ENCODE measurements at regions not wholly inside any gene's neighbourhood (a gene's known extent, or its start where the extent isn't known, plus 50 kb on each side); places are given as distances from the start of the nearest gene placed in this dataset.

DNA sequence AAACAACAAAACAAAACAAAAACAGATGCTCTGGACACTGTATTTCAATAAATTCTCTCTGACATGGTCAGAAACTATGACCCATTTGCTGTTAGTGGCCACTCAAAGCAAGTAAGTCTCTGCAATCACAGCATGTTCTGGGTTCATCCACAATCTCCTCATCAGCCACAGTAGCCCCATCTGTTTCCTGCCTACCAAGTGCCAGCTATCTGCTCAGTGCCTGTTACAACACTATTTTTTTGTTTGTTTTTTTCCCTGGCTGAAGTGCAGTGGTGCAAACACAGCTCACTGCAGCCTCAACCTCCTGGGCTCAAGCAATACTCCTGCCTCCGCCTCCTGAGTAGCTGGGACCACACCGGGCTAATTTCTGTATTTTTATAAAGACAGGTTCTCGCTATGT lies 137.9 kb downstream of the SOX9 start:
- DNase-seq (ENCODE audit: low read depth in 2 of 2) = no peak

- DNase-seq (ENCODE audit: low read depth in 2 of 2) = no peak
Observed at GRCh38 chr17:72259922-72260321, 139.1 kb downstream of the SOX9 start.

GRCh38 chr17:72262766-72263165 lies 141.9 kb downstream of the SOX9 start:
- DNase-seq (ENCODE audit: low read depth in 2 of 2) = no peak

- DNase-seq (ENCODE audit: low read depth in 2 of 2) = no peak
Observed at GRCh38 chr17:72264682-72265405, 144.0 kb downstream of the SOX9 start.

DNA sequence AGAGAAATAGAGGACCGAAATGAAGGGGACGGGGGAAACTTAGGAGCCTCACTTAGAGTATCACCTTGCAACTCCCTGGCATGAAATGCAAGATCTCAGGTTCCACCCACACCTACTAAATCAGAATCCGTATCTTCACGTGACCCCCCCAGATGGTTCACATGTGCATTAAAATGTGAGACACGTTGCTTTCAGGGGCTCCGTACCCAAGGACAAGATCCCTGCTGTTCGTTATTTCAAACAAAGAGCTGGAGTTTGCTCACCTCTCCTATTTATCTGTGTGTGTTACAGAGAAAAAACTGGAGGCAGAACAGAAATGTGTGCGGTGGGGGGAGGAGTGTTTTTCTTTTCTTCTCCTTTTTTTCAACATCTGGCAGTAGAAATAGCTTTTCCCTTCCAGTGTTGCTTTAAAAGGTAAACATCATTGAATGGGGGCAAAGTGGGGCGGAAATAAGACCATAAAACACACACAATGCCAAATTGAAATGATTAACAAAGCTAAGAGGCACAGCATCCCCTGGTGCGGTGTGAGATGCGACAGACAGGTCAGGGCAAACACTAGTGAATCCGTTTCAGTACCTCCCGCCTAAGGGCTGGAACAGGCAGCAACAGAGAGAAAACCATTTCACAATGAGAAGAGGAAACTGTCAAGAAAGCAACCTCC lies 145.4 kb downstream of the SOX9 start:
- DNase-seq (ENCODE audit: low read depth in 2 of 2) = no peak

DNA sequence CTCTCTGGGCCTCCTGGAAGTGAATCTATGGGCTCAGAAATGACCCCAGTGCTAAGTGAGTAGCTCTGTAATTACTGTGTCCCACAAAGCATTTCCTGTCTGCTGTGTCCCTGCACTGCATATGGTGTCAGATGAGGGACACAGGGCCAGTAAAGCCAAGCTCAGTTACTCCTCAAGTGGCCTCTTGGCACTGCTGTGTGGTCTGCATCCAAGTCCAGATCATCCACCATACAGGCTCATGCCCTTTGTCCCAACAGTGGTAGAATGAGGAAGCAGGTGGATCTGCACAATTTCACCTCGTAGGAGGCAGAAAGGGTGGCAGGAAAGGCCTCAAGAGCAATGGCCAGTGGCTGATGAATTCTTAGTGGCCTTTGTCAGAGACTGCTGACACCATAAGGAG lies 146.8 kb downstream of the SOX9 start:
- DNase-seq (ENCODE audit: low read depth in 2 of 2) = no peak

GRCh38 chr17:72268431-72268830 lies 147.6 kb downstream of the SOX9 start:
- no peak for DNase-seq (ENCODE audit: low read depth in 2 of 2)

- no peak for DNase-seq (ENCODE audit: low read depth in 2 of 2)
Observed at GRCh38 chr17:72270273-72270924, 149.6 kb downstream of the SOX9 start.

DNA sequence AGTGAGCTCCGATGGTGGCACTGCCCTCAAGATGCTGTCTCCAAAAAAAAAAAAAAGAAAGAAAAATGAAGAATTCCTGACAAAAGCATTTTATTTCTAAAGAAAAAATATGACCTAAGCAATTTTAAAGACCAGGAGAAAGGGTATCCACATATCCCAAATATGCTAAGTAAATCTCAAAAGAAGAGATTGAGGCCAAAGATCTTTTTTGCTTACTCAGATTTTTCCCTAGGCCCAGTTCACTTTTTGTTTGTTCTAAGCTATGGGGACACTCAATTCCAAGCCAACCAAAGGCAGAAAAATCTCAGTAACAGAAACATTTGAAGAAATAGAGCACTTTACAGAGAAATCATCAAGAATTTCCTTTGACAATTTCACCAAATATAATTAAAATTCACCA lies 150.8 kb downstream of the SOX9 start:
- no peak for DNase-seq (ENCODE audit: low read depth in 2 of 2)

GRCh38 chr17:72273289-72274056 lies 152.7 kb downstream of the SOX9 start:
- DNase-seq (ENCODE audit: low read depth in 2 of 2) = no peak

DNA sequence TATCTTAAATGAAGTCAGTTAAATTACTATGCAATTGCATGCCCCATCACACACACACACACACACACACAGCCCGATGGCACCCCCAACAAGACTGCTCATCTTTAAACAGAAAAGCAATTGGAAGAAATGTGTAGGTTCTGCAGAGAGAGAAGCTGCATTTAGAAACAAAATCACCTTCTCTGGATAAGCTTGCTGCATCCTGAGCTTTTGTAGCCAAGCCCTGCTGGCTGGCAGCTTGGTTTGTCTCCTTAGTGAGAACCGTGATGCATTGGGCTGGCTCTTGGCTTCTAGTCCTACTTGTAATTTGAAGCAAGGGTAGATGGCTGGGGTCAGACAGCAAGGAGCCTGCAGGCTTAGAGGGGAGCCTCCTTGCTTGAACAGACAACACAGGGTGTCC lies 153.8 kb downstream of the SOX9 start:
- no peak for DNase-seq (ENCODE audit: low read depth in 2 of 2)

DNA sequence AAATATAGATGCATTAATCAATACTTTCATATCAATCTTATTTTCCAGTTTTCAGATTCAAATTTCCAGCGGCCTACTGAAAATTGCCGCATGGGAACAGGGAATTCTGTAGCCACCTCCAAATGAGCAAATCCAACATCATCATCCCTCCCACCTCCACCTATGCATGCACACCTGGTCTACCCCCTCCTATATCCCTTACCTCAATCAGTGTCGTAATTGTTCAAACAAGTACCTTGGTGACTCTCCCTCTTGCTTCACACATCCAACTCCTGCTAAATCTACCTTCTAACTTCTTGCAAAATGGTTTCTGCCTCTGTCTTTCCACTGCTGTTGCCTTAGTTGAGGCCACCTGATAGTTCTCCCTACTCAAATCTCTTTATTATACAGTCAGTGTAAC lies 160.1 kb downstream of the SOX9 start:
- no peak for DNase-seq (ENCODE audit: low read depth in 2 of 2)

GRCh38 chr17:72282439-72283029 lies 161.7 kb downstream of the SOX9 start:
- DNase-seq (ENCODE audit: low read depth in 2 of 2) = no peak

DNA sequence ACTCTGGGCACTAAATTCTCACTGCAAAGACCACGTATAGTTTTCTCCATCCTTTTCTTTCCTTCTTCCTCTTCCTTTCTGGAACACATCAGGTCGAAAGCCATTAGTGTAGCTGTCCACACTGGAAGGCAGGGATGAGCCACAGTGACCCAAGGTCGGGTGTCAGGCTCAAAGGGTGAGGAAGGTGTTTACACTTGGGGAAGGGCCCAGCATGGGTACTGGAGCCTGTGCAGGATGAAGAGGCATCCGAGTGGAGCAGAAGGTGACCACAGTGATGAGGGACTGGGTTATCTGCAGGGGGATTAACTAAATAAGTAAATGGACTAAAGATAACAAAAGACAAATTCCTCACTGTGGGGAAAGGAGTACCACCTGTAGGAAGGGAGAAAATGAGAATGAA lies 164.0 kb downstream of the SOX9 start:
- no peak for DNase-seq (ENCODE audit: low read depth in 2 of 2)

GRCh38 chr17:72287586-72287985 lies 166.8 kb downstream of the SOX9 start:
- DNase-seq (ENCODE audit: low read depth in 2 of 2) = no peak

DNA sequence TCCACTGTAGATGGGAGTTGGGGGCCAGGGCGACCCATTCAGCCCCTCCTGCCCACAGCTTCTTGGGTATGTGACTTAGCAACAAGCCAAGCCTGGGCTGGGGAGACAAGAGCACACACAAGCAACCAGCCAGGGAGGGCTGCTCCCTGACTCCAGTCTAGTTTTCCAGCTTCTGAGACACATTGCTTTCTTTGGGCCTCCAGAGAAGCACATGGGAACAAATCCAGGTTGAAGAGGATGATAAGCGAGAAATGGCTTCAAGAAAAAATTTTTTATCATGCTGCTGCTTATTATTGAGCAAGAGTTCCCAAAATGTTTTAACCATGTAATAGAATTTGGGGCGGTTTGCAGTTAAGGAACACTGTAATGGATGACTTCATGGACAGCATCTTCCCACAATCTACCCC lies 173.7 kb downstream of the SOX9 start:
- DNase-seq (ENCODE audit: low read depth in 2 of 2) = no peak

DNA sequence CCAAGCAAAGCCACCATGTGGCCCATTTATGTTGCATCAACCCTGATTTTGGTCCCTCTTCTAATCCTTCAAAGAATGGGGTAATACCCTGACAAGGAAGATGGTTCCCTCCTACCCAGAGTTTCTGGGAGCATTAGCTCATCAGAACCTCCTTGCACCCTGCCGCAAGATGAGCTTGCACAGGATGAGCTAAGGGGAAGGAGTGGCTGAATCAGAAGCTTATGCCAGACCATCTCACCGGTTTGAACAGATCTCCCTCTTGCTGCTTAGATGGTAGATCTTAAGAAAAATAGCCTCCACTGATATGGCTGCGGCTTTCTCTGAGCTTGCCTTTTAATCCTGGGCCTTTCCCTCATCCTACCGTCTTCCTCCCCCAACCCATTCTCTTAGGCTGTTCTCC lies 175.1 kb downstream of the SOX9 start:
- no peak for DNase-seq (ENCODE audit: low read depth in 2 of 2)

DNA sequence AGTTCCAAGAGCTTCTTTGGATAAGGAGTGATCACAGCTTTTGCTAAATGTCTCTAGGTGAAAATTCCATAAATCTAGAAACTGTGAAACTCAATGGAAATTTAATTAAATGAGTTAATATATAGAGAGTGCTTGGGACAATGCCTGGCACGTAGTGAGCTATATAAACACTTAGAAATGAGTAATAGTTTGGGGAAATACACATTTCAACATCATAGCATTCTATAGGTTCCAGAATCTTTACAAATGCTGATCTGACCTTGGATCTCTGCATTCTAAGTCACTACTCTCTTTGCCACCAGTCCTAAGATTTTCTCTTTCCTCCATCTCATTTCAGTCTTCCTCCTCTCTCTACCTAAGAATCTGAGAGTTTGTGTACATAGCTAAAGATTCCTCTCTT lies 175.6 kb downstream of the SOX9 start:
- DNase-seq (ENCODE audit: low read depth in 2 of 2) = no peak

GRCh38 chr17:72297326-72298115 lies 176.7 kb downstream of the SOX9 start:
- no peak for DNase-seq (ENCODE audit: low read depth in 2 of 2)

DNA sequence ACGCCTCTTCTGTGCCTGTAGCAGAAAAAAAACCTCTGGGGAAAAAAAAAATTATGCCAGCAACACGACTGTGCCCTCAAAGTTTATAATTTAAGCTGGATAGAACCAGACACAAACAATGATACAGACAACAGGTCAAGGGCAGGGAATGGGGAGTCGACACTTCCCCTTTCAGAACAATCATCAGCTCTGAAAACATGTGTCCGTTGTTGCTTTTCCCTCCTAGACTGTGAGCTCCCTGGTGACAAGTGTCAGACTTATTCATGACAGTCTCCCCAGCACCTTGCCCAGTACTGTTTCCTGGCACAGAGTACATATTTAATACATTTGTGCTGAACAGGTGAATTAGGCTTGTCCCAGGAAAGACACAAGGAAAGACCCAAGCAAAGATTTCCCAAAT lies 178.3 kb downstream of the SOX9 start:
- no peak for DNase-seq (ENCODE audit: low read depth in 2 of 2)

DNA sequence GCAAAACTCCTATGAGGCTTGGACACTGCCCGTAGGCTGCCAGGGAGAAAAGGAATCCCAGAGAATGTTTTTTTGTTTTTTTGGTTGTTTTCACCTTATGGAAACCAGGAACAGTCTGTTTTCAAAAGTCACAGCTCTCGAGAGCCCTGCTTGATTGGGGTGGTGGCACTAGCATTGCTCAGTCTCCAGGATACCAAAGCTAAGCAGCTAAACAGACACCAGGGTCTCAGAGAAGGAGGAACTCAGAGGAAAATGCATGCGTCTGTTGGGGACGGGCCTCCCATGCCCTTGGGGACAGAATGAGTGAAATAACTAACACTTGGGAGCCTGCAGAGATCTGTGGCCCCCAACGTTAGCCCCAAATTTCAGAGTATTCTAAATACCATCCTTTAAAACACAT lies 178.8 kb downstream of the SOX9 start:
- DNase-seq (ENCODE audit: low read depth in 2 of 2) = no peak
